GM13977 (cell line): ENCODE measurements at regions not wholly inside any gene's neighbourhood (a gene's known extent, or its start where the extent isn't known, plus 50 kb on each side); places are given as distances from the start of the nearest gene placed in this dataset.

Experiments used
- DNase-seq: peaks from one replicate; pipeline ENCODE4 v3.0.0; 2012; ENCODE audit warnings: low spot score
- CTCF ChIP-seq: IDR thresholded peaks from 2 replicates; pipeline ENCODE4 v1.5.1; 2012; ENCODE audit warnings: mild to moderate bottlenecking, control low read depth; ENCODE audit not compliant: insufficient read depth; ENCODE audit errors: extremely low read depth, missing control alignments
- in situ Hi-C: fragments of 300-500 bp; cut with MboI; formaldehyde crosslinking; loops from one replicate; pipeline ENCODE4 v1.12.0; 2022; ENCODE audit warnings: low sequenced_read_pairs, low pct_unique_long_range_greater_than_20kb, mixed read lengths, inconsistent platforms; ENCODE audit not compliant: unreplicated experiment

GRCh38 chr13:86201477-86201876, 402.3 kb upstream of the SLITRK6 start:
- DNase-seq, result no peak
- in situ Hi-C loops, result no loop called here
- no peak for TF ChIP-seq CTCF

DNA sequence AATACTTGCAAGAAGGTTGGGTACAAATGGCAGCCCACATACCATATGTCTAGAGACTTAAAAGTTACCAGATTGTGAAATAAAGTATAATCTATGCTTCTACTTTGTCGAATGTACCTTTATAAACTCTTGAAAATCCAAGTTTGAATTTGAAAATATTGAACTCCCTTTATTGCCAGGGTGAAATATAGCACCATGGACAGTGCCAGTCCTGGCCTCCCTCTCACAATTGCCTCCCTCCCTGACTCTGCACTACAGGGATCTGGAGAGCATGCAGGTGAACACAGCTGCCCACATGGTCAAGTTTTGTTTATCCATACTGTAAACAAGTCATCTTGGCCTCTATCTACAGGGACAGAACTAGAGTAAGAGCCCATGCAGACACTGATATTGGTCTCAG, 394.1 kb upstream of the SLITRK6 start:
- in situ Hi-C loops, result no loop called here
- no peak for DNase-seq
- no peak for TF ChIP-seq CTCF

- DNase-seq, result no peak
- in situ Hi-C loops, result no loop called here
- TF ChIP-seq CTCF, result no peak
Observed at GRCh38 chr13:86188170-86188569, 389.0 kb upstream of the SLITRK6 start.

DNA sequence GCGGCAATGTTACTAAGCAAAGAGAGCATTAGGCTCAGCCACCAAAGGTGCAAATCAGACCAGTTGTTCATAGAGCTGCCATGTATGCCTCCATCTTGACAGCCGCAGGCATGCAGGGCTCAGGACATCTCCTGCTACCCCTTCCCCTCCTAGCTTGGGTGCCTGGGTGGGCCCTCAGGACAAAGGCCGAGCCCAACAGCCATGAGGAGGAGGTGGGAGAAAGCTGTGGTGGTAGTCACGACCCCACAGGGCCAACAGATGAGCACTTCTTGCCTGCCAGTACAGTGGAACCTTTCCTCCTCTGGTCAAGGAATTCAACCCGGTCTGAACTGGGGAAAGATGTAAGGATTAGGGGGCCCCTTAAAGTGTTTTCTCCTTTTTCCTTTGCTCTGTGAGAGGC, 386.4 kb upstream of the SLITRK6 start:
- in situ Hi-C loops, result no loop called here

GRCh38 chr13:86185107-86185506, 385.9 kb upstream of the SLITRK6 start:
- TF ChIP-seq CTCF, result no peak
- no peak for DNase-seq
- in situ Hi-C loops, result no loop called here

More for the DNA sequence above, 386.4 kb upstream of the SLITRK6 start:
- no peak for DNase-seq
- TF ChIP-seq CTCF, result no peak

DNA sequence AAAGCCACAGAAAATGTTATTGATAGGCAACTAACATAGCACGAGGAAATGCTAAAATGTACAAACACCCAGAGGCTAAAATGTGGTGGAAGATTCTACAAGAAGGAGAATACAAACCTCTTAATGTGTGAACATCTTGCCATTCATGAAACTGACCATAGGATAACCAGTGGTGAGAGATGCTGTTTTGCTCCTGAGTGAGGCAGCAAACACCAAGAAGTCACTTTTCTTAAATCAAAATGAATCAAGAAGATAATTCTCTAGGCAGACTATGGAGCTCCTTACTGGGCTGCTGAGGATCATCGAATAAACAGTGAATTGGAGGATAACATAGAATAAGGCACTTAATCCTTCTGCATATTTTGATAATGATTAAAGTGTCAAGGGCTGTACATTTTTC, 375.4 kb upstream of the SLITRK6 start:
- in situ Hi-C loops, result no loop called here
- no peak for DNase-seq
- TF ChIP-seq CTCF, result no peak

GRCh38 chr13:86172961-86173360, 373.7 kb upstream of the SLITRK6 start:
- TF ChIP-seq CTCF, result no peak
- DNase-seq, result no peak
- in situ Hi-C loops, result no loop called here
